SK-N-SH treated with all-trans-retinoic acid at 6 μM for 48 hours (cell line): ENCODE measurements at regions not wholly inside any gene's neighbourhood (a gene's known extent, or its start where the extent isn't known, plus 50 kb on each side); places are given as distances from the start of the nearest gene placed in this dataset.

Experiments
- ATAC-seq: fragments of 200-7000 bp; cut with Tn5 transposase; 3 replicates; pipeline ENCODE4 v1.9.1; 2020; ENCODE audit warnings: mild to moderate bottlenecking, moderate library complexity
- ARNTL ChIP-seq: fragments of 450-650 bp; formaldehyde crosslinking; IDR thresholded peaks from 2 replicates; pipeline ENCODE4 v1.5.0; 2020; ENCODE audit warnings: low read depth, mild to moderate bottlenecking, moderate library complexity, borderline replicate concordance
- BACH2 ChIP-seq: fragments of 250-450 bp; sonication (Bioruptor Pico); IDR thresholded peaks from 2 replicates; pipeline ENCODE4 v1.9.0; 2021; ENCODE audit warnings: mild to moderate bottlenecking, borderline replicate concordance
- CSDC2 ChIP-seq: fragments of 250-450 bp; sonication (Bioruptor Pico); IDR thresholded peaks from 2 replicates; pipeline ENCODE4 v1.5.0; 2020; ENCODE audit warnings: mild to moderate bottlenecking, moderate library complexity
- CSRNP3 ChIP-seq: fragments of 250-450 bp; sonication (Bioruptor Pico); IDR thresholded peaks from 2 replicates; pipeline ENCODE4 v1.5.1; 2021; ENCODE audit warnings: mild to moderate bottlenecking, moderate library complexity
- ESRRG ChIP-seq: fragments of 250-450 bp; sonication (Bioruptor Pico); IDR thresholded peaks from 2 replicates; pipeline ENCODE4 v1.6.1; 2021; ENCODE audit warnings: mild to moderate bottlenecking
- GLIS3 ChIP-seq: fragments of 250-450 bp; sonication (Bioruptor Pico); IDR thresholded peaks from 2 replicates; pipeline ENCODE4 v1.5.0; 2020; ENCODE audit warnings: mild to moderate bottlenecking, moderate library complexity
- ISL1 ChIP-seq: fragments of 250-450 bp; sonication (Bioruptor Pico); IDR thresholded peaks from 2 replicates; pipeline ENCODE4 v2.1.2; 2022; ENCODE audit warnings: mild to moderate bottlenecking, moderate library complexity
- OSR1 ChIP-seq: fragments of 250-450 bp; sonication (Bioruptor Pico); IDR thresholded peaks from 2 replicates; pipeline ENCODE4 v1.8.0; 2022; ENCODE audit warnings: moderate library complexity, mild to moderate bottlenecking, inconsistent platforms
- POU6F1 ChIP-seq: fragments of 250-450 bp; sonication (Bioruptor Pico); IDR thresholded peaks from 2 replicates; pipeline ENCODE4 v1.8.0; 2021; ENCODE audit warnings: low read depth, mild to moderate bottlenecking, moderate library complexity, borderline replicate concordance
- PPARA ChIP-seq: fragments of 250-450 bp; sonication (Bioruptor Pico); IDR thresholded peaks from 2 replicates; pipeline ENCODE4 v1.5.0; 2020; ENCODE audit warnings: mild to moderate bottlenecking, borderline replicate concordance
- RARB ChIP-seq: fragments of 250-450 bp; sonication (Bioruptor Pico); IDR thresholded peaks from 2 replicates; pipeline ENCODE4 v1.8.0; 2021; ENCODE audit warnings: mild to moderate bottlenecking, moderate library complexity
- SNAI2 ChIP-seq: fragments of 250-450 bp; sonication (Bioruptor Pico); IDR thresholded peaks from 2 replicates; pipeline ENCODE4 v1.5.0; 2020; ENCODE audit warnings: mild to moderate bottlenecking, moderate library complexity
- TCF4 ChIP-seq: fragments of 250-450 bp; sonication (Bioruptor Pico); IDR thresholded peaks from 2 replicates; pipeline ENCODE4 v1.8.0; 2021; ENCODE audit warnings: mild to moderate bottlenecking, moderate library complexity, borderline replicate concordance
- TOX ChIP-seq: fragments of 250-450 bp; sonication (Bioruptor Pico); IDR thresholded peaks from 2 replicates; pipeline ENCODE4 v1.8.0; 2021; ENCODE audit warnings: mild to moderate bottlenecking, moderate library complexity, borderline replicate concordance
- TSHZ2 ChIP-seq: fragments of 250-450 bp; sonication (Bioruptor Pico); IDR thresholded peaks from 2 replicates; pipeline ENCODE4 v1.5.0; 2020; ENCODE audit warnings: mild to moderate bottlenecking, moderate library complexity
- ZC3H10 ChIP-seq: fragments of 250-450 bp; sonication (Bioruptor Pico); IDR thresholded peaks from 2 replicates; pipeline ENCODE4 v1.5.1; 2021; ENCODE audit warnings: mild to moderate bottlenecking, moderate library complexity
- ZFP3 ChIP-seq: fragments of 250-450 bp; sonication (Bioruptor Pico); IDR thresholded peaks from 2 replicates; pipeline ENCODE4 v1.5.0; 2020; ENCODE audit warnings: mild to moderate bottlenecking, moderate library complexity
- ZNF565 ChIP-seq: fragments of 450-650 bp; formaldehyde crosslinking; conservative IDR thresholded peaks from 2 replicates; pipeline ENCODE4 v1.5.0; 2020; ENCODE audit warnings: low read depth, mild to moderate bottlenecking, moderate library complexity
- ZNF70 ChIP-seq: fragments of 450-650 bp; formaldehyde crosslinking; IDR thresholded peaks from 2 replicates; pipeline ENCODE4 v1.5.0; 2020; ENCODE audit warnings: mild to moderate bottlenecking, moderate library complexity
- ZNF8 ChIP-seq: fragments of 450-650 bp; formaldehyde crosslinking; IDR thresholded peaks from 2 replicates; pipeline ENCODE4 v1.5.0; 2020; ENCODE audit warnings: mild to moderate bottlenecking, moderate library complexity

- TF ChIP-seq TSHZ2 (CRISPR knock-in tag) (no peak), RARB (CRISPR knock-in tag) (no peak), CSDC2 (no peak), ZC3H10 (CRISPR knock-in tag) (no peak), CSRNP3 (CRISPR knock-in tag) (no peak), TCF4 (CRISPR knock-in tag) (no peak), ZNF565 (no peak)
These were observed 953.0 kb downstream of the GRID1 start (continued) for GRCh38 chr10:85413570-85413969.

GRCh38 chr10:85420501-85421191 lies 945.9 kb downstream of the GRID1 start:
- no peak for ATAC-seq
- no peak for TF ChIP-seq ARNTL (CRISPR knock-in tag)
- TF ChIP-seq ZNF8: no peak
- no peak for TF ChIP-seq POU6F1
- no peak for TF ChIP-seq ESRRG (CRISPR knock-in tag)
- no peak for TF ChIP-seq RARB (CRISPR knock-in tag)

- TF ChIP-seq GLIS3 (CRISPR knock-in tag): no peak
- no peak for TF ChIP-seq SNAI2 (CRISPR knock-in tag)
- no peak for TF ChIP-seq ZNF70 (CRISPR knock-in tag)
- no peak for TF ChIP-seq ZFP3 (CRISPR knock-in tag)
- TF ChIP-seq CSDC2: no peak
- no peak for ATAC-seq
These were observed 945.2 kb downstream of the GRID1 start for GRCh38 chr10:85421421-85421820.

GRCh38 chr10:85429126-85429525 lies 937.5 kb downstream of the GRID1 start:
- no peak for ATAC-seq
- no peak for TF ChIP-seq ISL1 (CRISPR knock-in tag)
- TF ChIP-seq SNAI2 (CRISPR knock-in tag): no peak
- TF ChIP-seq TOX: no peak
- TF ChIP-seq ESRRG (CRISPR knock-in tag): no peak

- no peak for TF ChIP-seq GLIS3 (CRISPR knock-in tag)
- no peak for TF ChIP-seq SNAI2 (CRISPR knock-in tag)
- TF ChIP-seq ZNF565: no peak
- no peak for TF ChIP-seq ZNF70 (CRISPR knock-in tag)
- no peak for TF ChIP-seq POU6F1
- no peak for TF ChIP-seq CSDC2
- no peak for TF ChIP-seq TOX
- TF ChIP-seq PPARA (CRISPR knock-in tag): no peak
- no peak for TF ChIP-seq BACH2 (CRISPR knock-in tag)
- TF ChIP-seq ZFP3 (CRISPR knock-in tag): no peak
- no peak for TF ChIP-seq TCF4 (CRISPR knock-in tag)
- TF ChIP-seq ZC3H10 (CRISPR knock-in tag): no peak
- TF ChIP-seq CSRNP3 (CRISPR knock-in tag): no peak
- no peak for TF ChIP-seq OSR1 (CRISPR knock-in tag)
- TF ChIP-seq ESRRG (CRISPR knock-in tag): no peak
- no peak for ATAC-seq
These were observed 935.6 kb downstream of the GRID1 start for GRCh38 chr10:85430991-85431390.
